SU-DHL-6 (cell line): ENCODE measurements at regions not wholly inside any gene's neighbourhood (a gene's known extent, or its start where the extent isn't known, plus 50 kb on each side); places are given as distances from the start of the nearest gene placed in this dataset.

Experiments
- EZH2phosphoT487 ChIP-seq: fragments of 200-600 bp; sonication (generic), shearing (Covaris generic); conservative IDR thresholded peaks from 2 replicates; pipeline ENCODE4 v1.6.1; 2018; ENCODE audit warnings: mild to moderate bottlenecking, antibody characterized with exemption, low read length, moderate library complexity, mixed read lengths
- TF ChIP-seq, protein P1 (sequence below): fragments of 200-600 bp; sonication (generic); IDR thresholded peaks from one replicate; pipeline ENCODE4 v1.5.1; 2017; ENCODE audit warnings: antibody characterized with exemption, mild to moderate bottlenecking, low read length, moderate library complexity; ENCODE audit not compliant: insufficient read depth, poor library complexity, severe bottlenecking

DNA sequence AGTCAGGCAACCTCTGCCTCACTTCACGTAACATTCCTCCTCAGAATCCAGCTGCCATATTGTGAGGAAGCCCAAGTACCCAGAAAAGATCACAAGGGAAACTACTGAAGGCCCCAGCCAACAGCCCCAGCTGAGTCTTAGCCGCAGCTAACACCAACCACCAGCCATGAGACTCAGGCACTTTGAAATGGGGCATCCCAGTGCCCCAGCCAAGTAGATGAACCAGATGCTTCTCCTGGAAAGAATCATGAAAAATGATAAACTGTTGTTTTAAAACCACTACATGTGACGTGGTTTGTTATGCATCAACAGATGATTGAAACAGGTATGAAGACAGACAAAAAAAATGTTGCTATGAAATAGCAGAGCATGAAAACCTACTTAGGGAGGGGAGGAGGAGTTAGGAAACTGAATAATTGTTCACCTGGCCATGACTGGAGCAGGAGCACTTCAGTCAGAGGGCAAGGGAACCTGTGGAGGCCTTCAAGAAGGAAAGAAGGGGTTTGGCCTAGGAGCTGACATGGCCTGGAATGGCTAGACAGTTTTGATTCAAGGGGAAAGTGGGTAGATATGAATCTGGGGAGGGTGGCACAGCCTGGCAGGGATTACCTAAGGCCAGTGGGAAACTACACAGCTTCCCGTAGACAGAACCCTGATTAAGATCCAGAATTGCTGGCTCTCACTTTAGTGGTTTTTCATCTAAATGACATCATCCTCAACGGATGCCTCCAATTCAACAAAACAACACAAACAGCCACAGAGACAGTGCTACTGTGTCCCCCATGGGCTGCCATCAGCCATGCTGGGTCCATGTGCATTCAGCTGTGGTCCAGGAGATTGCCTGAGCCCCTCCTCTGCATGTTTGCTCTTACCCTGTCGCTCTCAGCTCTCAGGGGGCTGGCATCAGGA, 211.6 kb downstream of the SYK start:
- no peak for TF ChIP-seq EZH2phosphoT487
- TF ChIP-seq, protein P1, sequence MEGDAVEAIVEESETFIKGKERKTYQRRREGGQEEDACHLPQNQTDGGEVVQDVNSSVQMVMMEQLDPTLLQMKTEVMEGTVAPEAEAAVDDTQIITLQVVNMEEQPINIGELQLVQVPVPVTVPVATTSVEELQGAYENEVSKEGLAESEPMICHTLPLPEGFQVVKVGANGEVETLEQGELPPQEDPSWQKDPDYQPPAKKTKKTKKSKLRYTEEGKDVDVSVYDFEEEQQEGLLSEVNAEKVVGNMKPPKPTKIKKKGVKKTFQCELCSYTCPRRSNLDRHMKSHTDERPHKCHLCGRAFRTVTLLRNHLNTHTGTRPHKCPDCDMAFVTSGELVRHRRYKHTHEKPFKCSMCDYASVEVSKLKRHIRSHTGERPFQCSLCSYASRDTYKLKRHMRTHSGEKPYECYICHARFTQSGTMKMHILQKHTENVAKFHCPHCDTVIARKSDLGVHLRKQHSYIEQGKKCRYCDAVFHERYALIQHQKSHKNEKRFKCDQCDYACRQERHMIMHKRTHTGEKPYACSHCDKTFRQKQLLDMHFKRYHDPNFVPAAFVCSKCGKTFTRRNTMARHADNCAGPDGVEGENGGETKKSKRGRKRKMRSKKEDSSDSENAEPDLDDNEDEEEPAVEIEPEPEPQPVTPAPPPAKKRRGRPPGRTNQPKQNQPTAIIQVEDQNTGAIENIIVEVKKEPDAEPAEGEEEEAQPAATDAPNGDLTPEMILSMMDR = no peak
